Skeletal muscle cell (primary cell): ENCODE measurements at regions not wholly inside any gene's neighbourhood (a gene's known extent, or its start where the extent isn't known, plus 50 kb on each side); places are given as distances from the start of the nearest gene placed in this dataset.
"Not testable (repeated sequence)": the region's sequence is repeated elsewhere in the genome, so short reads cannot be mapped to it uniquely, and the experiment has no call there.

Experiments used
- DNase-seq: peaks from one replicate; pipeline ENCODE4 v3.0.0-alpha.2; 2010; ENCODE audit warnings: low read depth
- H3K4me3 ChIP-seq: 2 replicates; pipeline ENCODE4 v1.5.1; 2011; ENCODE audit warnings: low read depth, mild to moderate bottlenecking, control low read depth, low read length, moderate library complexity

- no peak overlapping the region for H3K4me3 ChIP-seq
- DNase-seq = no peak
These were observed 98.7 kb upstream of the ANKRD28 start for GRCh38 chr3:15896500-15896899.

- DNase-seq = no peak
- no peak overlapping the region for H3K4me3 ChIP-seq
These were observed 101.6 kb upstream of the ANKRD28 start for GRCh38 chr3:15899388-15899787.

- no peak overlapping the region for H3K4me3 ChIP-seq
- peak; percentile 67 for DNase-seq
These were observed 105.4 kb upstream of the ANKRD28 start for GRCh38 chr3:15903164-15903563.

GRCh38 chr3:15903759-15904720 is 106.3 kb upstream of the ANKRD28 start:
- DNase-seq = no peak
- no peak overlapping the region for H3K4me3 ChIP-seq

GRCh38 chr3:15905041-15905440 is 107.3 kb upstream of the ANKRD28 start:
- no peak overlapping the region for H3K4me3 ChIP-seq
- no peak for DNase-seq

GRCh38 chr3:15907403-15907802 is 109.6 kb upstream of the ANKRD28 start:
- H3K4me3 ChIP-seq, DNase-seq: not testable (repeated sequence)

GRCh38 chr3:15918988-15919387 is 121.2 kb upstream of the ANKRD28 start:
- H3K4me3 ChIP-seq = no peak overlapping the region
- DNase-seq = no peak

GRCh38 chr3:15919971-15920370 is 122.2 kb upstream of the ANKRD28 start:
- H3K4me3 ChIP-seq = no peak overlapping the region
- DNase-seq = no peak

- no peak overlapping the region for H3K4me3 ChIP-seq
- no peak for DNase-seq
These were observed 126.0 kb upstream of the ANKRD28 start for GRCh38 chr3:15923640-15924405.

- DNase-seq = no peak
- H3K4me3 ChIP-seq = no peak overlapping the region
These were observed 127.1 kb upstream of the ANKRD28 start for GRCh38 chr3:15924914-15925313.

GRCh38 chr3:15926871-15927270 is 129.1 kb upstream of the ANKRD28 start:
- no peak for DNase-seq
- no peak overlapping the region for H3K4me3 ChIP-seq

GRCh38 chr3:15927969-15928368 is 130.2 kb upstream of the ANKRD28 start:
- H3K4me3 ChIP-seq = no peak overlapping the region
- DNase-seq = no peak

- H3K4me3 ChIP-seq = no peak overlapping the region
- DNase-seq = no peak
These were observed 132.3 kb upstream of the ANKRD28 start for GRCh38 chr3:15929944-15930571.

- no peak overlapping the region for H3K4me3 ChIP-seq
- DNase-seq = no peak
These were observed 134.8 kb upstream of the ANKRD28 start for GRCh38 chr3:15932348-15933300.

GRCh38 chr3:15933439-15934139 is 135.8 kb upstream of the ANKRD28 start:
- no peak overlapping the region for H3K4me3 ChIP-seq
- no peak for DNase-seq

- no peak for DNase-seq
- H3K4me3 ChIP-seq = no peak overlapping the region
These were observed 136.8 kb upstream of the ANKRD28 start for GRCh38 chr3:15934389-15935195.

GRCh38 chr3:15936312-15936711 is 138.5 kb upstream of the ANKRD28 start:
- peak; percentile 78 for DNase-seq
- H3K4me3 ChIP-seq = no peak overlapping the region

GRCh38 chr3:15940641-15941040 is 142.9 kb upstream of the ANKRD28 start:
- DNase-seq = no peak
- H3K4me3 ChIP-seq = no peak overlapping the region
